HEK293 (cell line): ENCODE measurements at regions not wholly inside any gene's neighbourhood (a gene's known extent, or its start where the extent isn't known, plus 50 kb on each side); places are given as distances from the start of the nearest gene placed in this dataset.

Experiments
- CTCF ChIA-PET: fragments of 350-600 bp; formaldehyde crosslinking; extraction: SDS; loops from one replicate; lab custom pipeline; 2021; ENCODE audit warnings: antibody characterized with exemption; lab: Yijun Ruan, JAX
- POLR2A ChIA-PET: fragments of 300-600 bp; formaldehyde crosslinking; extraction: SDS; loops from one replicate; lab custom pipeline; 2020; ENCODE audit warnings: antibody characterized with exemption, inconsistent platforms; lab: Yijun Ruan, JAX
- H3K27ac ChIP-seq: fragments of 200-500 bp; sonication (Bioruptor generic); 2 replicates; pipeline ENCODE4 v1.5.1; 2014; ENCODE audit warnings: low read depth, low read length, control low read depth, inconsistent platforms; ENCODE audit errors: extremely low read depth
- H3K36me3 ChIP-seq, 2 experiments: fragments of 200-500 bp in 1 of 2; sonication (Bioruptor generic) in 1 of 2; 1 replicate in 1 of 2; 2 replicates in 1 of 2; pipeline ENCODE4 v1.5.1; 2014 to 2017; ENCODE audit warnings: inconsistent platforms in 2 of 2, low read length in 2 of 2; ENCODE audit not compliant: control insufficient read depth in 2 of 2, insufficient read depth in 1 of 2
- H3K4me1 ChIP-seq: fragments of 200-500 bp; sonication (Bioruptor generic); 2 replicates; pipeline ENCODE4 v1.5.1; 2014; ENCODE audit warnings: mild to moderate bottlenecking, low read length, inconsistent platforms; ENCODE audit not compliant: control insufficient read depth, insufficient read depth
- H3K4me3 ChIP-seq: 2 replicates; pipeline ENCODE4 v1.5.1; 2011; ENCODE audit warnings: low read depth, mild to moderate bottlenecking, control low read depth, low read length, moderate library complexity
- H3K9me3 ChIP-seq: fragments of 200-500 bp; sonication (Bioruptor generic); 2 replicates; pipeline ENCODE4 v1.5.1; 2014; ENCODE audit warnings: low read depth, low read length, inconsistent platforms; ENCODE audit not compliant: control insufficient read depth, insufficient read depth
- BCL11B ChIP-seq: fragments of 450-650 bp; formaldehyde crosslinking; IDR thresholded peaks from 2 replicates; pipeline ENCODE4 v1.5.1; 2016; ENCODE audit warnings: low read depth, missing biosample characterization, missing genetic modification characterization
- MYNN ChIP-seq: fragments of 450-650 bp; formaldehyde crosslinking; IDR thresholded peaks from 2 replicates; pipeline ENCODE4 v1.5.1; 2016; ENCODE audit warnings: missing biosample characterization, missing genetic modification characterization, borderline replicate concordance
- OSR2 ChIP-seq: fragments of 450-650 bp; formaldehyde crosslinking; IDR thresholded peaks from 2 replicates; pipeline ENCODE4 v1.5.1; 2016; ENCODE audit warnings: missing biosample characterization, missing genetic modification characterization
- SCRT1 ChIP-seq: fragments of 450-650 bp; formaldehyde crosslinking; IDR thresholded peaks from 2 replicates; pipeline ENCODE4 v1.5.1; 2016; ENCODE audit warnings: missing biosample characterization, missing genetic modification characterization, borderline replicate concordance
- WT1 ChIP-seq: fragments of 450-650 bp; formaldehyde crosslinking; IDR thresholded peaks from 2 replicates; pipeline ENCODE4 v1.5.1; 2016; ENCODE audit warnings: missing biosample characterization, missing genetic modification characterization
- ZBTB17 ChIP-seq: fragments of 450-650 bp; formaldehyde crosslinking; IDR thresholded peaks from 2 replicates; pipeline ENCODE4 v1.5.1; 2016; ENCODE audit warnings: missing biosample characterization, missing genetic modification characterization
- ZNF121 ChIP-seq: fragments of 450-650 bp; formaldehyde crosslinking; IDR thresholded peaks from 2 replicates; pipeline ENCODE4 v1.5.1; 2016; ENCODE audit warnings: missing biosample characterization, missing genetic modification characterization
- ZNF19 ChIP-seq: fragments of 450-650 bp; formaldehyde crosslinking; IDR thresholded peaks from 2 replicates; pipeline ENCODE4; 2016; ENCODE audit warnings: missing biosample characterization, missing genetic modification characterization, low read depth
- ZNF473 ChIP-seq: fragments of 450-650 bp; formaldehyde crosslinking; IDR thresholded peaks from 2 replicates; pipeline ENCODE4 v1.5.1; 2017; ENCODE audit warnings: missing biosample characterization, missing genetic modification characterization
- ZNF548 ChIP-seq: fragments of 450-650 bp; formaldehyde crosslinking; IDR thresholded peaks from 2 replicates; pipeline ENCODE4 v1.5.1; 2016; ENCODE audit warnings: missing biosample characterization, missing genetic modification characterization
- ZNF549 ChIP-seq: fragments of 450-650 bp; IDR thresholded peaks from 2 replicates; pipeline ENCODE4 v1.5.1; 2018; ENCODE audit warnings: missing biosample characterization, missing genetic modification characterization, mild to moderate bottlenecking, inconsistent platforms, moderate library complexity
- ZNF561 ChIP-seq: fragments of 450-650 bp; IDR thresholded peaks from 2 replicates; pipeline ENCODE4 v1.5.1; 2018; ENCODE audit warnings: missing biosample characterization, missing genetic modification characterization, borderline replicate concordance
- ZNF621 ChIP-seq: fragments of 450-650 bp; formaldehyde crosslinking; IDR thresholded peaks from 2 replicates; pipeline ENCODE4 v1.5.1; 2017; ENCODE audit warnings: missing biosample characterization, missing genetic modification characterization
- ZNF658 ChIP-seq: fragments of 450-650 bp; formaldehyde crosslinking; IDR thresholded peaks from 2 replicates; pipeline ENCODE4; 2016; ENCODE audit warnings: missing biosample characterization, missing genetic modification characterization
- ZNF76 ChIP-seq: fragments of 450-650 bp; formaldehyde crosslinking; IDR thresholded peaks from 2 replicates; pipeline ENCODE4; 2016; ENCODE audit warnings: low read depth, missing biosample characterization, missing genetic modification characterization, borderline replicate concordance
- TF ChIP-seq, protein P1 (sequence below): fragments of 450-650 bp; formaldehyde crosslinking; IDR thresholded peaks from 2 replicates; pipeline ENCODE4 v1.5.1; 2016; ENCODE audit warnings: missing biosample characterization, missing genetic modification characterization, low read depth
- TF ChIP-seq, protein P2 (sequence below): fragments of 450-650 bp; formaldehyde crosslinking; IDR thresholded peaks from 2 replicates; pipeline ENCODE4 v1.5.1; 2016; ENCODE audit warnings: missing biosample characterization, missing genetic modification characterization
- TF ChIP-seq, protein P3 (sequence below): fragments of 450-650 bp; IDR thresholded peaks from 2 replicates; pipeline ENCODE4 v1.5.1; 2018; ENCODE audit warnings: missing biosample characterization, missing genetic modification characterization
- TF ChIP-seq, protein P4 (sequence below): fragments of 450-650 bp; formaldehyde crosslinking; IDR thresholded peaks from 2 replicates; pipeline ENCODE4 v1.5.1; 2016; ENCODE audit warnings: missing biosample characterization, missing genetic modification characterization, borderline replicate concordance
- TF ChIP-seq, protein P5 (sequence below): fragments of 450-650 bp; formaldehyde crosslinking; IDR thresholded peaks from 2 replicates; pipeline ENCODE4 v1.5.1; 2016; ENCODE audit warnings: missing biosample characterization, missing genetic modification characterization
- TF ChIP-seq, protein P6 (sequence below): fragments of 450-650 bp; formaldehyde crosslinking; IDR thresholded peaks from 2 replicates; pipeline ENCODE4 v1.5.1; 2016; ENCODE audit warnings: missing biosample characterization, missing genetic modification characterization
- TF ChIP-seq, protein P7 (sequence below): fragments of 450-650 bp; formaldehyde crosslinking; IDR thresholded peaks from 2 replicates; pipeline ENCODE4 v1.5.1; 2016; ENCODE audit warnings: missing biosample characterization, missing genetic modification characterization

DNA sequence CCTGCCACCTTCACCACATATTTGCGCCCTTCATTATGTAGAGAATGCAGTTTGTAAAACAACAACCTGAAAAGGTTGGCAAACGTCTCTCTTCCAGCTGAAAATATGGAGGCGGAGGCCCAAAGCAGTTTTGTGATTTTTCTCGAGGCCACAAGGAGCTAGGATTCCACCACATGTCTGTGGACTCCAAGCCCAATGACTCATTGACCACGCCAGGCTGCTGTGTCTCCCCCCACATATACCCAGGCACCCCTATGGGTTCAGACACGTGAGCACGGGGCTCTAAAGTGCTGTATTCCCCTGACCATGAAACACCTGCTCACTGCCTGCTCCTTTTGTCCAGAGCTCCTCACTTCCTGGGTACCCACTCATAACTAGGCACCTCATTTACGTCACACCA is 121.4 kb upstream of the CDH5 start:
- ChIA-PET POLR2A (no interaction called here), CTCF (no interaction called here)
- no peaks in the 10 kb centered on the region for H3K4me1 ChIP-seq
- H3K27ac ChIP-seq = no peak overlapping the region
- TF ChIP-seq, protein P1, sequence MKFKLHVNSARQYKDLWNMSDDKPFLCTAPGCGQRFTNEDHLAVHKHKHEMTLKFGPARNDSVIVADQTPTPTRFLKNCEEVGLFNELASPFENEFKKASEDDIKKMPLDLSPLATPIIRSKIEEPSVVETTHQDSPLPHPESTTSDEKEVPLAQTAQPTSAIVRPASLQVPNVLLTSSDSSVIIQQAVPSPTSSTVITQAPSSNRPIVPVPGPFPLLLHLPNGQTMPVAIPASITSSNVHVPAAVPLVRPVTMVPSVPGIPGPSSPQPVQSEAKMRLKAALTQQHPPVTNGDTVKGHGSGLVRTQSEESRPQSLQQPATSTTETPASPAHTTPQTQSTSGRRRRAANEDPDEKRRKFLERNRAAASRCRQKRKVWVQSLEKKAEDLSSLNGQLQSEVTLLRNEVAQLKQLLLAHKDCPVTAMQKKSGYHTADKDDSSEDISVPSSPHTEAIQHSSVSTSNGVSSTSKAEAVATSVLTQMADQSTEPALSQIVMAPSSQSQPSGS (tag by site-specific recombination) = no peak
- TF ChIP-seq ZNF549 (tag by site-specific recombination) (no peak), ZNF76 (tag by site-specific recombination) (no peak), ZNF658 (tag by site-specific recombination) (no peak), ZNF121 (tag by site-specific recombination) (no peak), MYNN (no peak), ZNF548 (tag by site-specific recombination) (no peak), ZNF19 (tag by site-specific recombination) (no peak), BCL11B (tag by site-specific recombination) (no peak), ZNF473 (no peak), ZNF621 (no peak)
- TF ChIP-seq, protein P2, sequence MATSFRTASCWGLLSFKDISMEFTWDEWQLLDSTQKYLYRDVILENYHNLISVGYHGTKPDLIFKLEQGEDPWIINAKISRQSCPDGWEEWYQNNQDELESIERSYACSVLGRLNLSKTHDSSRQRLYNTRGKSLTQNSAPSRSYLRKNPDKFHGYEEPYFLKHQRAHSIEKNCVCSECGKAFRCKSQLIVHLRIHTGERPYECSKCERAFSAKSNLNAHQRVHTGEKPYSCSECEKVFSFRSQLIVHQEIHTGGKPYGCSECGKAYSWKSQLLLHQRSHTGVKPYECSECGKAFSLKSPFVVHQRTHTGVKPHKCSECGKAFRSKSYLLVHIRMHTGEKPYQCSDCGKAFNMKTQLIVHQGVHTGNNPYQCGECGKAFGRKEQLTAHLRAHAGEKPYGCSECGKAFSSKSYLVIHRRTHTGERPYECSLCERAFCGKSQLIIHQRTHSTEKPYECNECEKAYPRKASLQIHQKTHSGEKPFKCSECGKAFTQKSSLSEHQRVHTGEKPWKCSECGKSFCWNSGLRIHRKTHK = no peak
- TF ChIP-seq, protein P3, sequence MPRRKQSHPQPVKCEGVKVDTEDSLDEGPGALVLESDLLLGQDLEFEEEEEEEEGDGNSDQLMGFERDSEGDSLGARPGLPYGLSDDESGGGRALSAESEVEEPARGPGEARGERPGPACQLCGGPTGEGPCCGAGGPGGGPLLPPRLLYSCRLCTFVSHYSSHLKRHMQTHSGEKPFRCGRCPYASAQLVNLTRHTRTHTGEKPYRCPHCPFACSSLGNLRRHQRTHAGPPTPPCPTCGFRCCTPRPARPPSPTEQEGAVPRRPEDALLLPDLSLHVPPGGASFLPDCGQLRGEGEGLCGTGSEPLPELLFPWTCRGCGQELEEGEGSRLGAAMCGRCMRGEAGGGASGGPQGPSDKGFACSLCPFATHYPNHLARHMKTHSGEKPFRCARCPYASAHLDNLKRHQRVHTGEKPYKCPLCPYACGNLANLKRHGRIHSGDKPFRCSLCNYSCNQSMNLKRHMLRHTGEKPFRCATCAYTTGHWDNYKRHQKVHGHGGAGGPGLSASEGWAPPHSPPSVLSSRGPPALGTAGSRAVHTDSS (tag by site-specific recombination) = no peak
- no peak overlapping the region for H3K4me3 ChIP-seq
- no peaks in the 10 kb centered on the region for H3K36me3 ChIP-seq
- H3K9me3 ChIP-seq = no peaks in the 10 kb centered on the region

DNA sequence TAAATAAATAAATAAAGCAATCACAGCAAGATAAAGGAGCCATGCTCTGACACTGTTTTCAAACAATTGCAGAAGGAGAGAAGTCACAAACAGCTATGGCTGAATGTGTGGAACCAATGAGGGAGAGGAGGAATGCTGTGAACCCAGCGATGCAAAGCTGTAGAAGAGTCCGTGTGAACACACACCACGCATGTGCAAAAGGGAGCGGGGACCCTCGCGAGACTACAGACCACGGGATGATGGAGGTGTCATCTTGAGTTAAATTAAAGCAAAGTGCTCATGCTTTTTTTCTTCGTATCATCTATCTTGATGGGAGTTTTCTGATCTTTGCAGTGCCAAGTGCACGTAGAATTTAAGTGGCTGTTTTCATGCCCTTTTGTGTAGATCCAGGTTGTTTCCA is 123.8 kb upstream of the CDH5 start:
- H3K27ac ChIP-seq = no peak overlapping the region
- ChIA-PET POLR2A (no interaction called here), CTCF (no interaction called here)
- no peaks in the 10 kb centered on the region for H3K9me3 ChIP-seq
- H3K36me3 ChIP-seq = no peaks in the 10 kb centered on the region
- H3K4me1 ChIP-seq = no peaks in the 10 kb centered on the region
- no peak overlapping the region for H3K4me3 ChIP-seq
- TF ChIP-seq ZNF561 (tag by site-specific recombination) = no peak
- TF ChIP-seq, protein P4, sequence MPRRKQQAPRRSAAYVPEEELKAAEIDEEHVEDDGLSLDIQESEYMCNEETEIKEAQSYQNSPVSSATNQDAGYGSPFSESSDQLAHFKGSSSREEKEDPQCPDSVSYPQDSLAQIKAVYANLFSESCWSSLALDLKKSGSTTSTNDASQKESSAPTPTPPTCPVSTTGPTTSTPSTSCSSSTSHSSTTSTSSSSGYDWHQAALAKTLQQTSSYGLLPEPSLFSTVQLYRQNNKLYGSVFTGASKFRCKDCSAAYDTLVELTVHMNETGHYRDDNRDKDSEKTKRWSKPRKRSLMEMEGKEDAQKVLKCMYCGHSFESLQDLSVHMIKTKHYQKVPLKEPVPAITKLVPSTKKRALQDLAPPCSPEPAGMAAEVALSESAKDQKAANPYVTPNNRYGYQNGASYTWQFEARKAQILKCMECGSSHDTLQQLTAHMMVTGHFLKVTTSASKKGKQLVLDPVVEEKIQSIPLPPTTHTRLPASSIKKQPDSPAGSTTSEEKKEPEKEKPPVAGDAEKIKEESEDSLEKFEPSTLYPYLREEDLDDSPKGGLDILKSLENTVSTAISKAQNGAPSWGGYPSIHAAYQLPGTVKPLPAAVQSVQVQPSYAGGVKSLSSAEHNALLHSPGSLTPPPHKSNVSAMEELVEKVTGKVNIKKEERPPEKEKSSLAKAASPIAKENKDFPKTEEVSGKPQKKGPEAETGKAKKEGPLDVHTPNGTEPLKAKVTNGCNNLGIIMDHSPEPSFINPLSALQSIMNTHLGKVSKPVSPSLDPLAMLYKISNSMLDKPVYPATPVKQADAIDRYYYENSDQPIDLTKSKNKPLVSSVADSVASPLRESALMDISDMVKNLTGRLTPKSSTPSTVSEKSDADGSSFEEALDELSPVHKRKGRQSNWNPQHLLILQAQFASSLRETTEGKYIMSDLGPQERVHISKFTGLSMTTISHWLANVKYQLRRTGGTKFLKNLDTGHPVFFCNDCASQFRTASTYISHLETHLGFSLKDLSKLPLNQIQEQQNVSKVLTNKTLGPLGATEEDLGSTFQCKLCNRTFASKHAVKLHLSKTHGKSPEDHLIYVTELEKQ (tag by site-specific recombination) = no peak
- TF ChIP-seq, protein P5, sequence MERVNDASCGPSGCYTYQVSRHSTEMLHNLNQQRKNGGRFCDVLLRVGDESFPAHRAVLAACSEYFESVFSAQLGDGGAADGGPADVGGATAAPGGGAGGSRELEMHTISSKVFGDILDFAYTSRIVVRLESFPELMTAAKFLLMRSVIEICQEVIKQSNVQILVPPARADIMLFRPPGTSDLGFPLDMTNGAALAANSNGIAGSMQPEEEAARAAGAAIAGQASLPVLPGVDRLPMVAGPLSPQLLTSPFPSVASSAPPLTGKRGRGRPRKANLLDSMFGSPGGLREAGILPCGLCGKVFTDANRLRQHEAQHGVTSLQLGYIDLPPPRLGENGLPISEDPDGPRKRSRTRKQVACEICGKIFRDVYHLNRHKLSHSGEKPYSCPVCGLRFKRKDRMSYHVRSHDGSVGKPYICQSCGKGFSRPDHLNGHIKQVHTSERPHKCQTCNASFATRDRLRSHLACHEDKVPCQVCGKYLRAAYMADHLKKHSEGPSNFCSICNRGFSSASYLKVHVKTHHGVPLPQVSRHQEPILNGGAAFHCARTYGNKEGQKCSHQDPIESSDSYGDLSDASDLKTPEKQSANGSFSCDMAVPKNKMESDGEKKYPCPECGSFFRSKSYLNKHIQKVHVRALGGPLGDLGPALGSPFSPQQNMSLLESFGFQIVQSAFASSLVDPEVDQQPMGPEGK (tag by site-specific recombination) = no peak
- TF ChIP-seq, protein P6, sequence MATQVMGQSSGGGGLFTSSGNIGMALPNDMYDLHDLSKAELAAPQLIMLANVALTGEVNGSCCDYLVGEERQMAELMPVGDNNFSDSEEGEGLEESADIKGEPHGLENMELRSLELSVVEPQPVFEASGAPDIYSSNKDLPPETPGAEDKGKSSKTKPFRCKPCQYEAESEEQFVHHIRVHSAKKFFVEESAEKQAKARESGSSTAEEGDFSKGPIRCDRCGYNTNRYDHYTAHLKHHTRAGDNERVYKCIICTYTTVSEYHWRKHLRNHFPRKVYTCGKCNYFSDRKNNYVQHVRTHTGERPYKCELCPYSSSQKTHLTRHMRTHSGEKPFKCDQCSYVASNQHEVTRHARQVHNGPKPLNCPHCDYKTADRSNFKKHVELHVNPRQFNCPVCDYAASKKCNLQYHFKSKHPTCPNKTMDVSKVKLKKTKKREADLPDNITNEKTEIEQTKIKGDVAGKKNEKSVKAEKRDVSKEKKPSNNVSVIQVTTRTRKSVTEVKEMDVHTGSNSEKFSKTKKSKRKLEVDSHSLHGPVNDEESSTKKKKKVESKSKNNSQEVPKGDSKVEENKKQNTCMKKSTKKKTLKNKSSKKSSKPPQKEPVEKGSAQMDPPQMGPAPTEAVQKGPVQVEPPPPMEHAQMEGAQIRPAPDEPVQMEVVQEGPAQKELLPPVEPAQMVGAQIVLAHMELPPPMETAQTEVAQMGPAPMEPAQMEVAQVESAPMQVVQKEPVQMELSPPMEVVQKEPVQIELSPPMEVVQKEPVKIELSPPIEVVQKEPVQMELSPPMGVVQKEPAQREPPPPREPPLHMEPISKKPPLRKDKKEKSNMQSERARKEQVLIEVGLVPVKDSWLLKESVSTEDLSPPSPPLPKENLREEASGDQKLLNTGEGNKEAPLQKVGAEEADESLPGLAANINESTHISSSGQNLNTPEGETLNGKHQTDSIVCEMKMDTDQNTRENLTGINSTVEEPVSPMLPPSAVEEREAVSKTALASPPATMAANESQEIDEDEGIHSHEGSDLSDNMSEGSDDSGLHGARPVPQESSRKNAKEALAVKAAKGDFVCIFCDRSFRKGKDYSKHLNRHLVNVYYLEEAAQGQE (tag by site-specific recombination) = no peak
- no peak for TF ChIP-seq ZBTB17
- no peak for TF ChIP-seq SCRT1 (tag by site-specific recombination)
- no peak for TF ChIP-seq OSR2
- TF ChIP-seq, protein P7, sequence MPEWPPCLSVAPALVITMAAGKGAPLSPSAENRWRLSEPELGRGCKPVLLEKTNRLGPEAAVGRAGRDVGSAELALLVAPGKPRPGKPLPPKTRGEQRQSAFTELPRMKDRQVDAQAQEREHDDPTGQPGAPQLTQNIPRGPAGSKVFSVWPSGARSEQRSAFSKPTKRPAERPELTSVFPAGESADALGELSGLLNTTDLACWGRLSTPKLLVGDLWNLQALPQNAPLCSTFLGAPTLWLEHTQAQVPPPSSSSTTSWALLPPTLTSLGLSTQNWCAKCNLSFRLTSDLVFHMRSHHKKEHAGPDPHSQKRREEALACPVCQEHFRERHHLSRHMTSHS = no peak
- TF ChIP-seq WT1 (tag by site-specific recombination) = no peak
